ENCODE measurements at regions not wholly inside any gene's neighbourhood (a gene's known extent, or its start where the extent isn't known, plus 50 kb on each side); places are given as distances from the start of the nearest gene placed in this dataset.
"Not testable (repeated sequence)": the region's sequence is repeated elsewhere in the genome, so short reads cannot be mapped to it uniquely, and the experiment has no call there.

GRCh38 chr2:126051737-126052240 is 604.2 kb upstream of the GYPC start:
- DNase-seq (ENCODE audit: low spot score): not testable (repeated sequence)

- DNase-seq (ENCODE audit: low spot score): peak; percentile 50
These were observed 596.6 kb upstream of the GYPC start for GRCh38 chr2:126059379-126059778.

GRCh38 chr2:126085011-126085795 is 570.8 kb upstream of the GYPC start:
- DNase-seq (ENCODE audit: low spot score): no peak

- DNase-seq (ENCODE audit: low spot score): no peak
These were observed 555.0 kb upstream of the GYPC start for GRCh38 chr2:126100962-126101361.

GRCh38 chr2:126106006-126106405 is 550.0 kb upstream of the GYPC start:
- no peak for DNase-seq (ENCODE audit: low spot score)

GRCh38 chr2:126107883-126108282 is 548.1 kb upstream of the GYPC start:
- no peak for DNase-seq (ENCODE audit: low spot score)

GRCh38 chr2:126115975-126116374 is 540.0 kb upstream of the GYPC start:
- DNase-seq (ENCODE audit: low spot score): no peak

- DNase-seq (ENCODE audit: low spot score): no peak
These were observed 538.1 kb upstream of the GYPC start for GRCh38 chr2:126117886-126118285.

- DNase-seq (ENCODE audit: low spot score): no peak
These were observed 510.2 kb upstream of the GYPC start for GRCh38 chr2:126145752-126146151.

- no peak for DNase-seq (ENCODE audit: low spot score)
These were observed 501.6 kb upstream of the GYPC start for GRCh38 chr2:126154256-126154785.

GRCh38 chr2:126160950-126161349 is 495.0 kb upstream of the GYPC start:
- not testable (repeated sequence) for DNase-seq (ENCODE audit: low spot score)

GRCh38 chr2:126172631-126173184 is 483.2 kb upstream of the GYPC start:
- no peak for DNase-seq (ENCODE audit: low spot score)

- no peak for DNase-seq (ENCODE audit: low spot score)
These were observed 480.7 kb upstream of the GYPC start for GRCh38 chr2:126175222-126175621.

- DNase-seq (ENCODE audit: low spot score): no peak
These were observed 478.5 kb upstream of the GYPC start for GRCh38 chr2:126177479-126177878.

- no peak for DNase-seq (ENCODE audit: low spot score)
These were observed 468.3 kb upstream of the GYPC start for GRCh38 chr2:126187668-126188067.

GRCh38 chr2:126189527-126189926 is 466.4 kb upstream of the GYPC start:
- no peak for DNase-seq (ENCODE audit: low spot score)

- no peak for DNase-seq (ENCODE audit: low spot score)
These were observed 455.4 kb upstream of the GYPC start for GRCh38 chr2:126200538-126200937.

- DNase-seq (ENCODE audit: low spot score): no peak
These were observed 447.7 kb upstream of the GYPC start for GRCh38 chr2:126208266-126208665.

- no peak for DNase-seq (ENCODE audit: low spot score)
These were observed 443.2 kb upstream of the GYPC start for GRCh38 chr2:126212735-126213134.

GRCh38 chr2:126219081-126219480 is 436.9 kb upstream of the GYPC start:
- no peak for DNase-seq (ENCODE audit: low spot score)

- DNase-seq (ENCODE audit: low spot score): no peak
These were observed 435.6 kb upstream of the GYPC start for GRCh38 chr2:126220331-126220730.

- DNase-seq (ENCODE audit: low spot score): no peak
These were observed 434.5 kb upstream of the GYPC start for GRCh38 chr2:126221506-126221905.

GRCh38 chr2:126222278-126222677 is 433.7 kb upstream of the GYPC start:
- DNase-seq (ENCODE audit: low spot score): no peak

Measured in ecto neural progenitor cell (in vitro differentiated cells).